ENCODE measurements at regions not wholly inside any gene's neighbourhood (a gene's known extent, or its start where the extent isn't known, plus 50 kb on each side); places are given as distances from the start of the nearest gene placed in this dataset.

DNA sequence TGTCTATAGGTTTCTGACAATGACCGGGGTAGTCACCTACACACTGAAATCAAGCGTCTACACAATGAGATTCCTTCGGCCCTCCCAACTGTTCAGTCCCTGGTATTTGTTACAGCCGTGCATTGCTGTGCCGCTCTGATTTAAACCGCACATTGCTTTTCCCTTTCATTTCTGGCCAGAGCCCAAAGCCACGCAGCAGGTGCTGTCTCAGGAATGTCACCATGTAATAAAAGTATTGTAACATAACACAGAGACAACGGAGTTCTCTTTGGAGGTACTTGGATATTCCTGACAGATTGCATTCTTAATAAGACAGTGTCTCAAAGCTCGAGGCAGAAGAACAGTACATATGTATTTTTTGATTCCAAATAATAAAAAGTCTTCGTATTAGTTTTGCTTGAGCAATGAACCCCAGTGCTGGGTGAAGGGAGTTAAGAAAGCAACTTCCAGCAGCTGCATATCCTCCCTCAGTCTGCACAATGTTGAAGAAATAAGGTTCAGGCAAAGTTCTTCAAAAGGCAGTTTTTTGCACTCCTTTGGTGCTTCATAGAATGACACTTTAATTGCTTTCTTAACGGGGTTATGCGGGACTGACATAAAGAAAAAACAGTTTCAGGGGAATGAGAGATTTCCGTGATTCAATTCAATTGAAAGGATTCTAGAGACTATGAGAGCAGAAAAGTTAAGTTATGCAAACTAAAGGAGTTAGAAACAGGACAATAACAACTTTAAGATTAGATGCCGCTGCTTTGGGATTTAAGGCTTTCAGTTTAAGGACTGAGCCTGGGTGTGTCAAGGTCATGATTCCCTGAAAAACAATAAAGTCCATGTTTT, 288.7 kb upstream of the FLRT2 start (continued):
- TF ChIP-seq, protein P1, sequence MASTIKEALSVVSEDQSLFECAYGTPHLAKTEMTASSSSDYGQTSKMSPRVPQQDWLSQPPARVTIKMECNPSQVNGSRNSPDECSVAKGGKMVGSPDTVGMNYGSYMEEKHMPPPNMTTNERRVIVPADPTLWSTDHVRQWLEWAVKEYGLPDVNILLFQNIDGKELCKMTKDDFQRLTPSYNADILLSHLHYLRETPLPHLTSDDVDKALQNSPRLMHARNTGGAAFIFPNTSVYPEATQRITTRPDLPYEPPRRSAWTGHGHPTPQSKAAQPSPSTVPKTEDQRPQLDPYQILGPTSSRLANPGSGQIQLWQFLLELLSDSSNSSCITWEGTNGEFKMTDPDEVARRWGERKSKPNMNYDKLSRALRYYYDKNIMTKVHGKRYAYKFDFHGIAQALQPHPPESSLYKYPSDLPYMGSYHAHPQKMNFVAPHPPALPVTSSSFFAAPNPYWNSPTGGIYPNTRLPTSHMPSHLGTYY (CRISPR knock-in tag; IDR thresholded peaks at IDR 0.05) = no peak
- TF ChIP-seq, protein P2, sequence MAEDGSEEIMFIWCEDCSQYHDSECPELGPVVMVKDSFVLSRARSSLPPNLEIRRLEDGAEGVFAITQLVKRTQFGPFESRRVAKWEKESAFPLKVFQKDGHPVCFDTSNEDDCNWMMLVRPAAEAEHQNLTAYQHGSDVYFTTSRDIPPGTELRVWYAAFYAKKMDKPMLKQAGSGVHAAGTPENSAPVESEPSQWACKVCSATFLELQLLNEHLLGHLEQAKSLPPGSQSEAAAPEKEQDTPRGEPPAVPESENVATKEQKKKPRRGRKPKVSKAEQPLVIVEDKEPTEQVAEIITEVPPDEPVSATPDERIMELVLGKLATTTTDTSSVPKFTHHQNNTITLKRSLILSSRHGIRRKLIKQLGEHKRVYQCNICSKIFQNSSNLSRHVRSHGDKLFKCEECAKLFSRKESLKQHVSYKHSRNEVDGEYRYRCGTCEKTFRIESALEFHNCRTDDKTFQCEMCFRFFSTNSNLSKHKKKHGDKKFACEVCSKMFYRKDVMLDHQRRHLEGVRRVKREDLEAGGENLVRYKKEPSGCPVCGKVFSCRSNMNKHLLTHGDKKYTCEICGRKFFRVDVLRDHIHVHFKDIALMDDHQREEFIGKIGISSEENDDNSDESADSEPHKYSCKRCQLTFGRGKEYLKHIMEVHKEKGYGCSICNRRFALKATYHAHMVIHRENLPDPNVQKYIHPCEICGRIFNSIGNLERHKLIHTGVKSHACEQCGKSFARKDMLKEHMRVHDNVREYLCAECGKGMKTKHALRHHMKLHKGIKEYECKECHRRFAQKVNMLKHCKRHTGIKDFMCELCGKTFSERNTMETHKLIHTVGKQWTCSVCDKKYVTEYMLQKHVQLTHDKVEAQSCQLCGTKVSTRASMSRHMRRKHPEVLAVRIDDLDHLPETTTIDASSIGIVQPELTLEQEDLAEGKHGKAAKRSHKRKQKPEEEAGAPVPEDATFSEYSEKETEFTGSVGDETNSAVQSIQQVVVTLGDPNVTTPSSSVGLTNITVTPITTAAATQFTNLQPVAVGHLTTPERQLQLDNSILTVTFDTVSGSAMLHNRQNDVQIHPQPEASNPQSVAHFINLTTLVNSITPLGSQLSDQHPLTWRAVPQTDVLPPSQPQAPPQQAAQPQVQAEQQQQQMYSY (CRISPR knock-in tag; IDR thresholded peaks at IDR 0.05) = no peak
- TF ChIP-seq NR3C1 (CRISPR knock-in tag; conservative IDR thresholded peaks at IDR 0.05; ENCODE audit: low read depth) = no peak
- no peak for TF ChIP-seq E2F1 (CRISPR knock-in tag; IDR thresholded peaks at IDR 0.05)
- no peak for TF ChIP-seq STAT6 (CRISPR knock-in tag; conservative IDR thresholded peaks at IDR 0.05; ENCODE audit: low read depth)
- TF ChIP-seq, protein P3, sequence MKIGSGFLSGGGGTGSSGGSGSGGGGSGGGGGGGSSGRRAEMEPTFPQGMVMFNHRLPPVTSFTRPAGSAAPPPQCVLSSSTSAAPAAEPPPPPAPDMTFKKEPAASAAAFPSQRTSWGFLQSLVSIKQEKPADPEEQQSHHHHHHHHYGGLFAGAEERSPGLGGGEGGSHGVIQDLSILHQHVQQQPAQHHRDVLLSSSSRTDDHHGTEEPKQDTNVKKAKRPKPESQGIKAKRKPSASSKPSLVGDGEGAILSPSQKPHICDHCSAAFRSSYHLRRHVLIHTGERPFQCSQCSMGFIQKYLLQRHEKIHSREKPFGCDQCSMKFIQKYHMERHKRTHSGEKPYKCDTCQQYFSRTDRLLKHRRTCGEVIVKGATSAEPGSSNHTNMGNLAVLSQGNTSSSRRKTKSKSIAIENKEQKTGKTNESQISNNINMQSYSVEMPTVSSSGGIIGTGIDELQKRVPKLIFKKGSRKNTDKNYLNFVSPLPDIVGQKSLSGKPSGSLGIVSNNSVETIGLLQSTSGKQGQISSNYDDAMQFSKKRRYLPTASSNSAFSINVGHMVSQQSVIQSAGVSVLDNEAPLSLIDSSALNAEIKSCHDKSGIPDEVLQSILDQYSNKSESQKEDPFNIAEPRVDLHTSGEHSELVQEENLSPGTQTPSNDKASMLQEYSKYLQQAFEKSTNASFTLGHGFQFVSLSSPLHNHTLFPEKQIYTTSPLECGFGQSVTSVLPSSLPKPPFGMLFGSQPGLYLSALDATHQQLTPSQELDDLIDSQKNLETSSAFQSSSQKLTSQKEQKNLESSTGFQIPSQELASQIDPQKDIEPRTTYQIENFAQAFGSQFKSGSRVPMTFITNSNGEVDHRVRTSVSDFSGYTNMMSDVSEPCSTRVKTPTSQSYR (CRISPR knock-in tag; IDR thresholded peaks at IDR 0.05) = no peak
- TF ChIP-seq, protein P4, sequence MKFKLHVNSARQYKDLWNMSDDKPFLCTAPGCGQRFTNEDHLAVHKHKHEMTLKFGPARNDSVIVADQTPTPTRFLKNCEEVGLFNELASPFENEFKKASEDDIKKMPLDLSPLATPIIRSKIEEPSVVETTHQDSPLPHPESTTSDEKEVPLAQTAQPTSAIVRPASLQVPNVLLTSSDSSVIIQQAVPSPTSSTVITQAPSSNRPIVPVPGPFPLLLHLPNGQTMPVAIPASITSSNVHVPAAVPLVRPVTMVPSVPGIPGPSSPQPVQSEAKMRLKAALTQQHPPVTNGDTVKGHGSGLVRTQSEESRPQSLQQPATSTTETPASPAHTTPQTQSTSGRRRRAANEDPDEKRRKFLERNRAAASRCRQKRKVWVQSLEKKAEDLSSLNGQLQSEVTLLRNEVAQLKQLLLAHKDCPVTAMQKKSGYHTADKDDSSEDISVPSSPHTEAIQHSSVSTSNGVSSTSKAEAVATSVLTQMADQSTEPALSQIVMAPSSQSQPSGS (CRISPR knock-in tag; IDR thresholded peaks at IDR 0.05; ENCODE audit: borderline replicate concordance, low read depth) = no peak
- no peak for TF ChIP-seq CTCF (IDR thresholded peaks at IDR 0.05)
- no peak for TF ChIP-seq KAT7 (CRISPR knock-in tag; IDR thresholded peaks at IDR 0.05; ENCODE audit: borderline replicate concordance)
- TF ChIP-seq GTF2I (CRISPR knock-in tag; conservative IDR thresholded peaks at IDR 0.05) = no peak
- no peak for TF ChIP-seq SOX15 (CRISPR knock-in tag; IDR thresholded peaks at IDR 0.05)

Measured in WTC11 (cell line).